C4-2B (cell line): ENCODE measurements at regions not wholly inside any gene's neighbourhood (a gene's known extent, or its start where the extent isn't known, plus 50 kb on each side); places are given as distances from the start of the nearest gene placed in this dataset.
"Not testable (repeated sequence)": the region's sequence is repeated elsewhere in the genome, so short reads cannot be mapped to it uniquely, and the experiment has no call there.

ENCODE experiments used
- H3K27ac ChIP-seq: fragments of 450-650 bp; 2 replicates; pipeline ENCODE4 v1.5.1; 2017
- CTCF ChIP-seq: fragments of 450-650 bp; conservative IDR thresholded peaks from 2 replicates; pipeline ENCODE4 v1.5.1; 2017; ENCODE audit warnings: mild to moderate bottlenecking
- ZFX ChIP-seq: fragments of 450-650 bp; IDR thresholded peaks from 2 replicates; pipeline ENCODE4 v1.6.1; 2017

GRCh38 chr10:123357421-123357930, 203.3 kb downstream of the BUB3 start:
- no peak for TF ChIP-seq ZFX
- no peak for TF ChIP-seq CTCF
- H3K27ac ChIP-seq = no peak overlapping the region

- TF ChIP-seq CTCF (no peak), ZFX (no peak)
- H3K27ac ChIP-seq = no peak overlapping the region
These were observed 205.3 kb downstream of the BUB3 start for GRCh38 chr10:123359539-123359938.

GRCh38 chr10:123361832-123362231, 207.6 kb downstream of the BUB3 start:
- TF ChIP-seq CTCF (no peak), ZFX (no peak)
- no peak overlapping the region for H3K27ac ChIP-seq

- H3K27ac ChIP-seq = no peak overlapping the region
- TF ChIP-seq CTCF = no peak
- no peak for TF ChIP-seq ZFX
These were observed 213.0 kb downstream of the BUB3 start for GRCh38 chr10:123367195-123367594.

- H3K27ac ChIP-seq = not testable (repeated sequence)
These were observed 217.4 kb downstream of the BUB3 start for GRCh38 chr10:123371626-123372025.

- TF ChIP-seq CTCF = no peak
- no peak overlapping the region for H3K27ac ChIP-seq
These were observed 219.4 kb downstream of the BUB3 start for GRCh38 chr10:123373591-123373990.

- no peak overlapping the region for H3K27ac ChIP-seq
- TF ChIP-seq CTCF = no peak
- TF ChIP-seq ZFX = no peak
These were observed 220.9 kb downstream of the BUB3 start for GRCh38 chr10:123375097-123375496.

- TF ChIP-seq CTCF = no peak
- no peak for TF ChIP-seq ZFX
- H3K27ac ChIP-seq = no peak overlapping the region
These were observed 221.5 kb downstream of the BUB3 start for GRCh38 chr10:123375738-123376137.
